SK-N-SH treated with all-trans-retinoic acid at 6 μM for 48 hours (cell line): ENCODE measurements at regions not wholly inside any gene's neighbourhood (a gene's known extent, or its start where the extent isn't known, plus 50 kb on each side); places are given as distances from the start of the nearest gene placed in this dataset.

Experiments used
- ATAC-seq: fragments of 200-7000 bp; cut with Tn5 transposase; 3 replicates; pipeline ENCODE4 v1.9.1; 2020; ENCODE audit warnings: mild to moderate bottlenecking, moderate library complexity
- ARNTL ChIP-seq: fragments of 450-650 bp; formaldehyde crosslinking; IDR thresholded peaks from 2 replicates; pipeline ENCODE4 v1.5.0; 2020; ENCODE audit warnings: low read depth, mild to moderate bottlenecking, moderate library complexity, borderline replicate concordance
- BACH2 ChIP-seq: fragments of 250-450 bp; sonication (Bioruptor Pico); IDR thresholded peaks from 2 replicates; pipeline ENCODE4 v1.9.0; 2021; ENCODE audit warnings: mild to moderate bottlenecking, borderline replicate concordance
- CSDC2 ChIP-seq: fragments of 250-450 bp; sonication (Bioruptor Pico); IDR thresholded peaks from 2 replicates; pipeline ENCODE4 v1.5.0; 2020; ENCODE audit warnings: mild to moderate bottlenecking, moderate library complexity
- CSRNP3 ChIP-seq: fragments of 250-450 bp; sonication (Bioruptor Pico); IDR thresholded peaks from 2 replicates; pipeline ENCODE4 v1.5.1; 2021; ENCODE audit warnings: mild to moderate bottlenecking, moderate library complexity
- ESRRG ChIP-seq: fragments of 250-450 bp; sonication (Bioruptor Pico); IDR thresholded peaks from 2 replicates; pipeline ENCODE4 v1.6.1; 2021; ENCODE audit warnings: mild to moderate bottlenecking
- GLIS3 ChIP-seq: fragments of 250-450 bp; sonication (Bioruptor Pico); IDR thresholded peaks from 2 replicates; pipeline ENCODE4 v1.5.0; 2020; ENCODE audit warnings: mild to moderate bottlenecking, moderate library complexity
- ISL1 ChIP-seq: fragments of 250-450 bp; sonication (Bioruptor Pico); IDR thresholded peaks from 2 replicates; pipeline ENCODE4 v2.1.2; 2022; ENCODE audit warnings: mild to moderate bottlenecking, moderate library complexity
- OSR1 ChIP-seq: fragments of 250-450 bp; sonication (Bioruptor Pico); IDR thresholded peaks from 2 replicates; pipeline ENCODE4 v1.8.0; 2022; ENCODE audit warnings: moderate library complexity, mild to moderate bottlenecking, inconsistent platforms
- PATZ1 ChIP-seq: fragments of 250-450 bp; sonication (Bioruptor Pico); IDR thresholded peaks from 2 replicates; pipeline ENCODE4 v1.8.0; 2020; ENCODE audit warnings: mild to moderate bottlenecking, moderate library complexity, borderline replicate concordance
- PPARA ChIP-seq: fragments of 250-450 bp; sonication (Bioruptor Pico); IDR thresholded peaks from 2 replicates; pipeline ENCODE4 v1.5.0; 2020; ENCODE audit warnings: mild to moderate bottlenecking, borderline replicate concordance
- SNAI2 ChIP-seq: fragments of 250-450 bp; sonication (Bioruptor Pico); IDR thresholded peaks from 2 replicates; pipeline ENCODE4 v1.5.0; 2020; ENCODE audit warnings: mild to moderate bottlenecking, moderate library complexity
- TOX ChIP-seq: fragments of 250-450 bp; sonication (Bioruptor Pico); IDR thresholded peaks from 2 replicates; pipeline ENCODE4 v1.8.0; 2021; ENCODE audit warnings: mild to moderate bottlenecking, moderate library complexity, borderline replicate concordance
- TSHZ2 ChIP-seq: fragments of 250-450 bp; sonication (Bioruptor Pico); IDR thresholded peaks from 2 replicates; pipeline ENCODE4 v1.5.0; 2020; ENCODE audit warnings: mild to moderate bottlenecking, moderate library complexity
- ZC3H10 ChIP-seq: fragments of 250-450 bp; sonication (Bioruptor Pico); IDR thresholded peaks from 2 replicates; pipeline ENCODE4 v1.5.1; 2021; ENCODE audit warnings: mild to moderate bottlenecking, moderate library complexity
- ZFP30 ChIP-seq: fragments of 450-650 bp; formaldehyde crosslinking; IDR thresholded peaks from 2 replicates; pipeline ENCODE4 v1.5.0; 2022; ENCODE audit warnings: mild to moderate bottlenecking, moderate library complexity
- ZNF565 ChIP-seq: fragments of 450-650 bp; formaldehyde crosslinking; conservative IDR thresholded peaks from 2 replicates; pipeline ENCODE4 v1.5.0; 2020; ENCODE audit warnings: low read depth, mild to moderate bottlenecking, moderate library complexity
- ZNF70 ChIP-seq: fragments of 450-650 bp; formaldehyde crosslinking; IDR thresholded peaks from 2 replicates; pipeline ENCODE4 v1.5.0; 2020; ENCODE audit warnings: mild to moderate bottlenecking, moderate library complexity

- TF ChIP-seq CSRNP3 (CRISPR knock-in tag) (no peak), PPARA (CRISPR knock-in tag) (no peak), PATZ1 (CRISPR knock-in tag) (no peak), ISL1 (no peak), SNAI2 (CRISPR knock-in tag) (no peak), ZFP30 (CRISPR knock-in tag) (no peak), ZC3H10 (CRISPR knock-in tag) (no peak), OSR1 (CRISPR knock-in tag) (no peak), TOX (no peak), ZNF70 (no peak), ESRRG (CRISPR knock-in tag) (no peak)
- no peak for ATAC-seq
Observed at GRCh38 chr9:115292584-115293279, 174.8 kb upstream of the TNC start.

- ATAC-seq, result no peak
- no peak for TF ChIP-seq GLIS3 (CRISPR knock-in tag)
- TF ChIP-seq CSDC2 (CRISPR knock-in tag), result no peak
- TF ChIP-seq TSHZ2 (CRISPR knock-in tag), result no peak
- no peak for TF ChIP-seq TOX
- TF ChIP-seq ZNF565 (CRISPR knock-in tag), result no peak
- TF ChIP-seq OSR1 (CRISPR knock-in tag), result no peak
- no peak for TF ChIP-seq BACH2 (CRISPR knock-in tag)
- no peak for TF ChIP-seq ZC3H10 (CRISPR knock-in tag)
- TF ChIP-seq CSRNP3 (CRISPR knock-in tag), result no peak
Observed at GRCh38 chr9:115295734-115296133, 177.8 kb upstream of the TNC start.

GRCh38 chr9:115296831-115297565 lies 179.0 kb upstream of the TNC start:
- ATAC-seq, result no peak
- no peak for TF ChIP-seq TSHZ2 (CRISPR knock-in tag)
- no peak for TF ChIP-seq ESRRG (CRISPR knock-in tag)
- TF ChIP-seq ARNTL (CRISPR knock-in tag), result no peak
- TF ChIP-seq ZNF70, result no peak
- no peak for TF ChIP-seq PATZ1 (CRISPR knock-in tag)
- no peak for TF ChIP-seq ISL1
- TF ChIP-seq, all 23 proteins: peak for 0
